ENCODE measurements at regions not wholly inside any gene's neighbourhood (a gene's known extent, or its start where the extent isn't known, plus 50 kb on each side); places are given as distances from the start of the nearest gene placed in this dataset.
"Not testable (repeated sequence)": the region's sequence is repeated elsewhere in the genome, so short reads cannot be mapped to it uniquely, and the experiment has no call there.

DNA sequence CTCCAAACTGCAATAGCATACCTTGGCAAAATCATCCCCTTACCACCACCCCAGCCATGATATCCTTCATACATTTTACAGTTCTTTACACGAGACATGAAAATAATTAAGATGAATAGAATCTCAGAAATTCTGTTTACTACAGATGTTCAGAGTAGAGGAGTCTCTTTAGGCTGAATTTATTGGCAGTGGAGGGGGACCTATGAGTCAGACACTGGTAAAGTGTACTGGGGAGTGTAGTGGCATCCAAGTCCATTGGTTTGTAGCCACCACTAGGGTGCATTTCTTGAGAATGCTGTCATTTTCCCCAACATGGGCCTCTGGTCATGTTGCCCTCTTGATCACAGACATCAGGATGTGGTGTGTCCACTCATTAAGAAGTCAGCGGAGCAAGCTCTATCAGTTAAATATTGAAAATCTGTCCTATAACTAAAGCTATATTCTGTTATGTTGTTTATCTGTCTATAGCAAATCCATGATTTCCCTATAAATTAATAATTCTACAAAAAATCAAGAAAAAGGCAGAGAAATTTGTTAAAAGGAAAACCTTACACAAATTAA is 672.2 kb downstream of the PRIM2 start:
- H3K9me3 ChIP-seq (ENCODE audit: low read depth); H3K79me2 ChIP-seq (ENCODE audit: insufficient read depth); H3K4me3 ChIP-seq; H3K4me2 ChIP-seq (ENCODE audit: unreplicated experiment); H3K27ac ChIP-seq; H4K20me1 ChIP-seq (ENCODE audit: insufficient read depth); H3F3A ChIP-seq (ENCODE audit: insufficient read depth); H3K4me1 ChIP-seq (ENCODE audit: insufficient read depth); H3K9me2 ChIP-seq (ENCODE audit: insufficient read depth); in situ Hi-C loops (cut with MboI); H3K36me3 ChIP-seq (ENCODE audit: low read depth); H2AFZ ChIP-seq; H3K27me3 ChIP-seq (replicated peaks; ENCODE audit: insufficient read depth); H3K9ac ChIP-seq: not testable (repeated sequence)
- DNase-seq, result peak; percentile 25
- WGBS, 2 experiments (ENCODE audit: low coverage in 1 of 2, low lambda C conversion rate in 2 of 2, missing lambda C conversion rate in 2 of 2), result 29 to 38% methylated on average over 2 of the region's 2 CpGs

DNA sequence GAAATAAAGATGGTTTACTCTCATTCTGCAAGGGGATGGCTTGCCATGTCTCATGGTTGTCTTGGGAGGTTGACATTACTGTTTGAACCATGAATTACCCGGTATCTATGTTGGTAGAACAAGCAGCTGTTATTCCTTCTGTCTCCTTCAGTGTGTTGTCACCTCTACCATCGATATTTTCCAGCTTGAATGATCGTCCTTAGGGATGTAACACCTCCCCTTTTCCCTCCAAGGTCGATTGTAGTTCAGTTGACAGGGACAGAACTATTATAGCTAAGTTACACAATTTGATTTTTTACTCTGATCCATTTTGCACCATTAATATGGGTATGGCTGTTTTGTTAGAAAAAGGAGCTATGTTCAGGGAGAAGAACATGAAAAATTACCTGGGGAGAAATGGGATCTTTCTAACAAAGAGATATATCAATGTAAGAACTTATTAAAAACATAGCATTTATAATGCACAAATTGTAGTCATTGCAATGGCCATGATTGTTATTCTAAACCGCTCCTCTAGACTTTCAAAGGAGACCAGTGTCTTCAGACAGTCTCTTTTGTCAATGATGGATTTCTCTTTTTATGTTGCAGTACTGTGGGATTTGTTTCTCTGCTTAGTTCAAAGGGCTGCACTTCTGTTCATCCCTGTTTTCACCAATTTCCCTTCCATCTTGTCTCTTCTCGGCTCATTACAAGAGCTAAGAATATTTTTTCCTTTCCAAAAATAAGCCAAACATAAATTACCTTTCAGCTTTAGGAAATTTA is 681.6 kb downstream of the PRIM2 start:
- 28 to 35% methylated on average over 6 of the region's 6 CpGs for WGBS, 2 experiments (ENCODE audit: low coverage in 1 of 2, low lambda C conversion rate in 2 of 2, missing lambda C conversion rate in 2 of 2)
- H3K9ac ChIP-seq; H3K27ac ChIP-seq; H3K4me1 ChIP-seq (ENCODE audit: insufficient read depth); H3K27me3 ChIP-seq (replicated peaks; ENCODE audit: insufficient read depth); H3K4me3 ChIP-seq; H3K79me2 ChIP-seq (ENCODE audit: insufficient read depth); H3K4me2 ChIP-seq (ENCODE audit: unreplicated experiment); in situ Hi-C loops (cut with MboI); DNase-seq; H4K20me1 ChIP-seq (ENCODE audit: insufficient read depth); H3K9me2 ChIP-seq (ENCODE audit: insufficient read depth); H3K9me3 ChIP-seq (ENCODE audit: low read depth); H3K36me3 ChIP-seq (ENCODE audit: low read depth); H3F3A ChIP-seq (ENCODE audit: insufficient read depth); H2AFZ ChIP-seq: not testable (repeated sequence)

DNA sequence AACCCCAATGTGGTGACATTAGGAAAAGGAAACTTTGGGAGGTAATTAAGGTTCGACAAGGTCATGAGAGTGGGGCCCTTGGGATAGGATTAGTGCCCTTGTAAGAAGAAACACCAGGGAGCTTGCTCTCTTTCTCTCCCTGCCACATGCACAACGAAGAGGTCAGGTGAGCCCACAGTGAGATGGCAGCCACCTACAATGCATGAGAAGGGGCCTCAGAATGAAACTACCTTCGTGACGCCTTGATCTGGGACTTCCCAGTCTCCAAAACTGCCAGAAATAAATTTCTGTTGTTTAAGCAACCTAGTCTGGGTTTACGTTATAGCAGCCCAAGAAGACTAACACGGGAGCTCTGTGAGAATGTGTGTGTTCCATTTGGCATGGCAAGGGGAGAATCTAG is 682.8 kb downstream of the PRIM2 start:
- in situ Hi-C loops (cut with MboI); H3K9me2 ChIP-seq (ENCODE audit: insufficient read depth); H3F3A ChIP-seq (ENCODE audit: insufficient read depth); H2AFZ ChIP-seq; H4K20me1 ChIP-seq (ENCODE audit: insufficient read depth); DNase-seq; H3K9ac ChIP-seq; H3K9me3 ChIP-seq (ENCODE audit: low read depth); H3K4me2 ChIP-seq (ENCODE audit: unreplicated experiment); H3K36me3 ChIP-seq (ENCODE audit: low read depth); H3K27me3 ChIP-seq (replicated peaks; ENCODE audit: insufficient read depth); H3K4me1 ChIP-seq (ENCODE audit: insufficient read depth); H3K27ac ChIP-seq; H3K79me2 ChIP-seq (ENCODE audit: insufficient read depth); H3K4me3 ChIP-seq: not testable (repeated sequence)
- WGBS, 2 experiments (ENCODE audit: low coverage in 1 of 2, low lambda C conversion rate in 2 of 2, missing lambda C conversion rate in 2 of 2), result 27 to 29% methylated on average over 6 of the region's 6 CpGs

DNA sequence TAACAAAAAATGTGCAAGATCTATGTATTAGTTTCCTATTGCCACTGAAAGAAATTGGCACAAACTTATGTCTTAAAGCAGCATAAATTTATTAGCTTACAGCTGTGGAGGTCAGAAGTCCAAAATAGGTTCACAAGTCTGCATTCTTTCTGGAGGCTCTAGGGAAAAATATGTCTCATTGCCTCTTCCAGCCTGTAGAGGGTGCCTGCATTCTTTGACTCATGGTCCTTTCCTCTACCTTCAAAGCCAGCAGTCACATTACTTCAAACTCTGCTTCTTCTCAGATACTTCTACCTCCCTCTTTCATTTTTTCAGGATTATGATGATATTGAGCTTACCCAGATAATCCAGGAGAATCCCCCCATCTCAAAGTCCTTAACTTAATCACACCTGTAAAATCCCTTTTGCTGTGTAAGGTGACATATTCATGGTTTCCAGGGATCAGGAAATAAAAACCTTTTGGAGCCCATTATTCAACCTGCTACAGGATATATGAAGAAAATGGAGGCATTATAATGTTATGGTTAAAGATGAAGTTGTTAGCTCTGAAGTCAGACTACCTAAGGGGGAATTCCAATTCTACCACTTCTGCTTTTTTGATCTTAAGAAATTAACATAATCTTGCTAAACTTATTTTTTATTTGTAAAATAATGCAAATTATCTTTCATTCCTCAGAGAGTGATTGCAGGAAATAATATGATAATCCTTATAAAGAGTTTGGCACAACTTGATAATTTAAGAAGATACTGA is 686.2 kb downstream of the PRIM2 start:
- H4K20me1 ChIP-seq (ENCODE audit: insufficient read depth); H2AFZ ChIP-seq; H3K9ac ChIP-seq; H3K4me3 ChIP-seq; H3K9me2 ChIP-seq (ENCODE audit: insufficient read depth); H3K4me1 ChIP-seq (ENCODE audit: insufficient read depth); in situ Hi-C loops (cut with MboI); H3F3A ChIP-seq (ENCODE audit: insufficient read depth); H3K27ac ChIP-seq; H3K9me3 ChIP-seq (ENCODE audit: low read depth); H3K4me2 ChIP-seq (ENCODE audit: unreplicated experiment); H3K79me2 ChIP-seq (ENCODE audit: insufficient read depth); H3K27me3 ChIP-seq (replicated peaks; ENCODE audit: insufficient read depth); H3K36me3 ChIP-seq (ENCODE audit: low read depth): not testable (repeated sequence)
- peak; percentile 50 for DNase-seq

DNA sequence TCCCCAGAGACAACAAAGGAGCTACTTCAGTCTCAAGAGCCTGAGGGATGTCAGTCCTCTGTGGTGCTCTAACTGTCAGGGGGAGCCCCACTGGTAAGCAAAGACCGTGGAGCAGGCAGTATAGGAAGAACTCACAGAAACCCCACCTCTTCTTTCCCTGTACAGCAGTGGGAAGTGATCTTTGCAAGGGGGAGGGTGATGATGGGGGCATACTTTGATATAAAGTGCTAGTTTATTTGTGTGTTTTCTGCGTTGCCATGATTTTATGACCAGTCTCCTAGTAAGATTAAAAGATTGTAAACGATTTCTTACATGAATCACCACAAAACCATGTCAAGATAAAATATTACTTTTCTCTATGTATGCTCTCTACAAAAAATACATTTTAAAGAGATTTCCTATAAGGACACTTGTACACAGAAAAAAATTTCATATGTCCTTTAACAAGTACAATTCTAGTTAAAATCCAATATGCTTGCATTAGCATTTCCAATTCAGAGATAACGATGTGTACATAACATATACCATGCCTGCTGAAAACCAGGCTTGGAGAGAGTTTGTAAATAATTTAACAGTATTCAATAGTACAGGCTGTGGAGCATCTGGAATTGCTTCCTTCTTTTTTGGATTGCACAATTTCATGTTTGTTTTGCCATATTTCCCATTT is 690.0 kb downstream of the PRIM2 start:
- H3K9me2 ChIP-seq (ENCODE audit: insufficient read depth); H2AFZ ChIP-seq; H3K36me3 ChIP-seq (ENCODE audit: low read depth); H3F3A ChIP-seq (ENCODE audit: insufficient read depth); H3K9me3 ChIP-seq (ENCODE audit: low read depth); in situ Hi-C loops (cut with MboI); H3K27me3 ChIP-seq (replicated peaks; ENCODE audit: insufficient read depth); H3K4me3 ChIP-seq; H3K9ac ChIP-seq; H3K79me2 ChIP-seq (ENCODE audit: insufficient read depth); H3K4me2 ChIP-seq (ENCODE audit: unreplicated experiment); H3K4me1 ChIP-seq (ENCODE audit: insufficient read depth); H3K27ac ChIP-seq; H4K20me1 ChIP-seq (ENCODE audit: insufficient read depth): not testable (repeated sequence)
- DNase-seq, result peak; percentile 27
- 1 to 7% methylated on average over 4 of the region's 4 CpGs for WGBS, 2 experiments (ENCODE audit: low coverage in 1 of 2, low lambda C conversion rate in 2 of 2, missing lambda C conversion rate in 2 of 2)

DNA sequence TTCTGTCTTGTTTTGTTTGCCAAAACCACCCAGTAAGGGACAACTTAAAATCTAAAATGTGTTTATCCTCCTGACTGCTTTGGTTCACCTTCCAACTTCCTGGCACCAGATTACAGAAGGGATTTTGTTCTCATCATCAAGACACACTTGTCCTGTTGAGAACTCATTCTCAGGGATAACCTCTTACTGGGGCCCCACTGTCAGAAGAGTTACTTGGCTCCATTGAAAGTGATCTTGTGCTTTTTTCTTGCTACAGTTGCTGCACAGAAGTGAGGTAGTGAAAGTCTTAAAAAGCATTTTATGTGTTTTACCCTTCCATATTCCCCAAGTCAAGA is 690.5 kb downstream of the PRIM2 start:
- H3K79me2 ChIP-seq (ENCODE audit: insufficient read depth); H3K36me3 ChIP-seq (ENCODE audit: low read depth); H3K4me1 ChIP-seq (ENCODE audit: insufficient read depth); H3K9ac ChIP-seq; H2AFZ ChIP-seq; H4K20me1 ChIP-seq (ENCODE audit: insufficient read depth); H3K4me3 ChIP-seq; H3K27ac ChIP-seq; in situ Hi-C loops (cut with MboI); DNase-seq; H3K27me3 ChIP-seq (replicated peaks; ENCODE audit: insufficient read depth); H3F3A ChIP-seq (ENCODE audit: insufficient read depth); H3K9me2 ChIP-seq (ENCODE audit: insufficient read depth); H3K9me3 ChIP-seq (ENCODE audit: low read depth); H3K4me2 ChIP-seq (ENCODE audit: unreplicated experiment): not testable (repeated sequence)

DNA sequence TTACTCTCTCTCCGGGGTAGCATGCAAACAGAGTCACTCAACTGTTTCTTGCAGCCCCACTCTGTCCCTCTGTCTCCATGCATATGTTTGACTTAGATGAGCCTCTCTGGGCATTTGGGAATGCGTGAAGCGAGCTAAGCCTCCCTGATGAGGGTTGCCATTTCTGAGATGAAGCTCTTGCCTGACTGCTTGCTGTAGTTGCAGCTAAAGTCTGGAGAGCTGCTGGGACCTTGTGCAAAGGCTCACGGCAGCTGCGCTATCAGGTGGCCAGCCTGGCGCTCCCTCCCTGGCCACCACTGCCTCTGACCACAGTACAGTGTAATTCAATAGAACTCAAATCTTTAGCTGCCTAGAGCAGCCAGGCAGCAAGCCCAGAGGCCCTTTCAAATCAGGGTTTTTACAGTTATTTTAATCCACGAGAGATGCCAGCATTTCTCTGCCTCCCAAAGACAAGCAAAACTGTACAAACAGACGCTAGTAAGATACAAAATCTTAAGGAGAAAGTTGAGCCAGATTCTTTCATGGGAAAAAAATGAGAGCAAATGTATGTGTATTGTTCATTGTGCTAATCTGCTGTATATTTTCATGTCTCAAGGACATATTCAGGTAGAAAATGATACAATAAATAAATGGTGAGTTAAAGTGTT is 694.6 kb downstream of the PRIM2 start:
- in situ Hi-C loops (cut with MboI); H3K4me1 ChIP-seq (ENCODE audit: insufficient read depth); H3K36me3 ChIP-seq (ENCODE audit: low read depth); H4K20me1 ChIP-seq (ENCODE audit: insufficient read depth); H3K27ac ChIP-seq; H3K4me2 ChIP-seq (ENCODE audit: unreplicated experiment); H3K9me3 ChIP-seq (ENCODE audit: low read depth); H3K27me3 ChIP-seq (replicated peaks; ENCODE audit: insufficient read depth); H3K4me3 ChIP-seq; H2AFZ ChIP-seq; DNase-seq; H3F3A ChIP-seq (ENCODE audit: insufficient read depth); H3K9me2 ChIP-seq (ENCODE audit: insufficient read depth); H3K9ac ChIP-seq; H3K79me2 ChIP-seq (ENCODE audit: insufficient read depth): not testable (repeated sequence)
- 44 to 53% methylated on average over 7 of the region's 8 CpGs for WGBS, 2 experiments (ENCODE audit: low coverage in 1 of 2, low lambda C conversion rate in 2 of 2, missing lambda C conversion rate in 2 of 2)
